Endothelial cell of umbilical vein (primary cell): ENCODE measurements at regions not wholly inside any gene's neighbourhood (a gene's known extent, or its start where the extent isn't known, plus 50 kb on each side); places are given as distances from the start of the nearest gene placed in this dataset.

Experiments used
- BruUV-seq: library from RNA; stranded (reverse); fragments of 400-500 nt; replicated peaks from 2 replicates; lab custom pipeline; 2021; lab: Mats Ljungman, UMichigan
- CTCF ChIA-PET: fragments of 300-600, 350-600 bp; sonication (Branson Sonifier 250); formaldehyde crosslinking; loops from one replicate; lab custom pipeline; 2021; ENCODE audit warnings: antibody characterized with exemption, inconsistent platforms; lab: Charles Lee
- POLR2A ChIA-PET: fragments of 300-600, 350-600 bp; sonication (Branson Sonifier 250); formaldehyde crosslinking; loops from one replicate; lab custom pipeline; 2021; ENCODE audit warnings: antibody characterized with exemption, inconsistent platforms; lab: Charles Lee
- DNase-seq: peaks from one replicate; pipeline ENCODE4 v3.0.0-alpha.2; 2011; ENCODE audit warnings: low read depth, low spot score
- FAIRE-seq: peaks from 2 replicates; lab custom pipeline; 2011; peaks lifted over from hg19 to GRCh38; lab: Jason Lieb, UNC
- H2AFZ ChIP-seq: 2 replicates; pipeline ENCODE4 v1.6.0; 2012; ENCODE audit warnings: low read depth, low read length, control low read depth, inconsistent platforms
- H3K27ac ChIP-seq: 2 replicates; pipeline ENCODE4 v1.5.1; 2011; ENCODE audit warnings: low read depth, mild to moderate bottlenecking, control low read depth, low read length, moderate library complexity; ENCODE audit not compliant: insufficient read depth
- H3K27me3 ChIP-seq, 2 experiments: 2 replicates each; pipeline versions ENCODE4 v1.6.0 to v1.6.1; 2011; ENCODE audit warnings: low read length in 2 of 2, mixed read lengths in 1 of 2; ENCODE audit not compliant: control insufficient read depth in 2 of 2, insufficient read depth in 2 of 2
- H3K36me3 ChIP-seq, 2 experiments: 2 replicates in 1 of 2; 3 replicates in 1 of 2; pipeline ENCODE4 v1.5.1; 2011; ENCODE audit warnings: low read length in 2 of 2, mild to moderate bottlenecking in 1 of 2, moderate library complexity in 1 of 2; ENCODE audit not compliant: control insufficient read depth in 2 of 2, insufficient read depth in 2 of 2; ENCODE audit errors: extremely low read depth in 1 of 2
- H3K4me1 ChIP-seq: 3 replicates; pipeline ENCODE4 v1.5.1; 2011; ENCODE audit warnings: mild to moderate bottlenecking, low read length; ENCODE audit not compliant: control insufficient read depth, insufficient read depth; ENCODE audit errors: extremely low read depth
- H3K4me2 ChIP-seq: 2 replicates; pipeline ENCODE4 v1.6.1; 2011; ENCODE audit warnings: low read length, control low read depth, mixed read lengths; ENCODE audit not compliant: insufficient read depth
- H3K4me3 ChIP-seq, 3 experiments: fragments of 200-600 bp in 1 of 3; sonication (generic), shearing (Covaris generic) in 1 of 3; replicated peaks in 1 of 3; 2 replicates each; pipeline ENCODE4 v1.5.1; 2011 to 2016; ENCODE audit warnings: control low read depth in 3 of 3, low read length in 3 of 3, mild to moderate bottlenecking in 2 of 3, inconsistent platforms in 1 of 3, low read depth in 1 of 3, moderate library complexity in 1 of 3; ENCODE audit not compliant: insufficient read depth in 1 of 3
- H3K79me2 ChIP-seq: 2 replicates; pipeline ENCODE4 v1.6.0; 2012; ENCODE audit warnings: low read length, inconsistent platforms; ENCODE audit not compliant: control insufficient read depth, insufficient read depth
- H3K9ac ChIP-seq: replicated peaks from 2 replicates; pipeline ENCODE3; 2011; ENCODE audit warnings: low read length, control low read depth; ENCODE audit not compliant: insufficient read depth; ENCODE audit errors: extremely low read depth
- H3K9me1 ChIP-seq: replicated peaks from 3 replicates; pipeline ENCODE4 v1.6.0; 2011; ENCODE audit warnings: mild to moderate bottlenecking, low read length; ENCODE audit not compliant: control insufficient read depth, insufficient read depth; ENCODE audit errors: extremely low read depth
- H3K9me3 ChIP-seq: replicated peaks from 2 replicates; pipeline ENCODE4 v1.5.1; 2012; ENCODE audit warnings: low read length, inconsistent platforms; ENCODE audit not compliant: control insufficient read depth, insufficient read depth
- H4K20me1 ChIP-seq: replicated peaks from 2 replicates; pipeline ENCODE3; 2011; ENCODE audit warnings: mild to moderate bottlenecking, low read length; ENCODE audit not compliant: control insufficient read depth, insufficient read depth; ENCODE audit errors: extremely low read depth
- CTCF ChIP-seq, 2 donors: IDR thresholded peaks; 1 replicate in 1 of 2; 2 replicates in 1 of 2; pipeline ENCODE4 v1.5.1; 2011; ENCODE audit warnings: low read length in 2 of 2, mild to moderate bottlenecking in 2 of 2, moderate library complexity in 2 of 2, control low read depth in 1 of 2, inconsistent platforms in 1 of 2, low read depth in 1 of 2; ENCODE audit not compliant: insufficient read depth in 1 of 2; ENCODE audit errors: extremely low read depth in 1 of 2
- EZH2 ChIP-seq: IDR thresholded peaks from 2 replicates; pipeline ENCODE4 v1.6.1; 2012; ENCODE audit warnings: borderline replicate concordance, low read depth, mild to moderate bottlenecking, moderate library complexity, low read length, inconsistent platforms; ENCODE audit not compliant: severe bottlenecking
- FOS ChIP-seq: IDR thresholded peaks from 2 replicates; pipeline ENCODE4 v1.6.1; 2011; ENCODE audit warnings: mild to moderate bottlenecking, low read length, moderate library complexity, borderline replicate concordance; ENCODE audit not compliant: insufficient read depth
- GATA2 ChIP-seq: IDR thresholded peaks from 2 replicates; pipeline ENCODE4 v1.7.0; 2011; ENCODE audit warnings: low read depth, mild to moderate bottlenecking, moderate library complexity, mixed read lengths, low read length; ENCODE audit not compliant: insufficient read length, insufficient read depth
- JUN ChIP-seq: IDR thresholded peaks from 2 replicates; pipeline ENCODE4 v1.6.1; 2011; ENCODE audit warnings: borderline replicate concordance, low read depth; ENCODE audit not compliant: insufficient read length, insufficient read depth
- MYC ChIP-seq: IDR thresholded peaks from one replicate; pipeline ENCODE4 v1.6.1; 2011; ENCODE audit warnings: mild to moderate bottlenecking, low read depth, low read length
- POLR2A ChIP-seq: IDR thresholded peaks from 2 replicates; pipeline ENCODE4 v1.6.1; 2012; ENCODE audit warnings: low read depth, mild to moderate bottlenecking, control low read depth, low read length
- POLR2AphosphoS5 ChIP-seq: IDR thresholded peaks from 2 replicates; pipeline ENCODE4 v1.6.1; 2012; ENCODE audit warnings: low read depth, mild to moderate bottlenecking, control low read depth, low read length, moderate library complexity; ENCODE audit not compliant: insufficient read depth
- dilution Hi-C: fragments of 300-500 bp; cut with MboI; formaldehyde crosslinking; loops from one replicate; pipeline ENCODE4 v1.15.0; 2019; ENCODE audit warnings: low sequenced_read_pairs; ENCODE audit not compliant: extremely low pct_ligation_motif_present
- intact Hi-C: fragments of 100-400 bp; cut with micrococcal nuclease; formaldehyde crosslinking; loops from one replicate; pipeline ENCODE4 v1.10.0; 2022
- TF ChIP-seq, protein P1 (sequence below): IDR thresholded peaks from 2 replicates; pipeline ENCODE4 v1.6.1; 2011; ENCODE audit not compliant: insufficient read depth, insufficient read length

- H3K27me3 ChIP-seq: peaks cover 6 to 7% of the 10 kb centered on the region in 2 experiments
- ChIA-PET CTCF (interaction anchor here (1.6 kb wide), 1 partner anchor 10 kb away, joined by 4 read pairs; no protein-coding TSS in a partner anchor), POLR2A (no interaction called here)
- H3K79me2 ChIP-seq: no peaks in the 10 kb centered on the region
- no peak overlapping the region for H2AFZ ChIP-seq
- no peaks in the 10 kb centered on the region for H4K20me1 ChIP-seq
- no peak overlapping the region for H3K4me2 ChIP-seq
- H3K27ac ChIP-seq: no peak overlapping the region
- intact Hi-C loops: no loop called here
- TF ChIP-seq POLR2AphosphoS5 (no peak), EZH2 (no peak)
- no peaks in the 10 kb centered on the region for H3K9me1 ChIP-seq
- no peak for FAIRE-seq
- BruUV-seq: no TSS peak
- H3K4me1 ChIP-seq: no peaks in the 10 kb centered on the region
- dilution Hi-C loops: no loop called here
- H3K4me3 ChIP-seq: no peak overlapping the region
- DNase-seq: no peak
- H3K36me3 ChIP-seq: no peaks in the 10 kb centered on the region
- no peaks in the 10 kb centered on the region for H3K9me3 ChIP-seq
- no peak overlapping the region for H3K9ac ChIP-seq
Observed at GRCh38 chr13:97826421-97827012, 127.0 kb upstream of the IPO5 start.

GRCh38 chr13:97834250-97834649, 119.2 kb upstream of the IPO5 start:
- H3K79me2 ChIP-seq: no peaks in the 10 kb centered on the region
- BruUV-seq: no TSS peak
- ChIA-PET POLR2A (no interaction called here), CTCF (no interaction called here)
- peaks cover 3 to 16% of the 10 kb centered on the region in 2 experiments for H3K27me3 ChIP-seq
- dilution Hi-C loops (no loop called here), intact Hi-C loops (no loop called here)
- H3K9ac ChIP-seq: no peak overlapping the region
- no peak overlapping the region for H2AFZ ChIP-seq
- no peaks in the 10 kb centered on the region for H3K36me3 ChIP-seq
- no peaks in the 10 kb centered on the region for H4K20me1 ChIP-seq
- no peak overlapping the region for H3K4me2 ChIP-seq
- no peaks in the 10 kb centered on the region for H3K4me1 ChIP-seq
- no peak overlapping the region for H3K27ac ChIP-seq
- TF ChIP-seq POLR2A (no peak), FOS (no peak), MYC (no peak), EZH2 (no peak), GATA2 (no peak), JUN (no peak), CTCF (IDR thresholded peaks at IDR 0.05; ENCODE audit: extremely low read depth in 1 of 2, insufficient read depth in 1 of 2, low read depth in 1 of 2, low read length in 2 of 2) (no peak), POLR2AphosphoS5 (no peak)
- TF ChIP-seq, protein P1, sequence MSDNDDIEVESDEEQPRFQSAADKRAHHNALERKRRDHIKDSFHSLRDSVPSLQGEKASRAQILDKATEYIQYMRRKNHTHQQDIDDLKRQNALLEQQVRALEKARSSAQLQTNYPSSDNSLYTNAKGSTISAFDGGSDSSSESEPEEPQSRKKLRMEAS: no peak
- H3K9me1 ChIP-seq: no peaks in the 10 kb centered on the region
- DNase-seq: no peak
- no peaks in the 10 kb centered on the region for H3K9me3 ChIP-seq
- no peak for FAIRE-seq
- H3K4me3 ChIP-seq: no peak overlapping the region
